Spleen (tissue), 11 donors: ENCODE measurements at regions not wholly inside any gene's neighbourhood (a gene's known extent, or its start where the extent isn't known, plus 50 kb on each side); places are given as distances from the start of the nearest gene placed in this dataset.

Source experiments
- DNase-seq: peaks from one replicate; pipeline ENCODE4 v3.0.0-alpha.2; 2020
- H3K27ac ChIP-seq, 8 donors: fragments of 200-600 bp; sonication (generic) in 7 of 8; 1 replicate in 4 of 8; 2 replicates in 4 of 8; pipeline versions ENCODE4 v1.5.0 to v1.8.0; 2016 to 2021; ENCODE audit warnings: inconsistent platforms in 4 of 8, mild to moderate bottlenecking in 4 of 8, moderate library complexity in 1 of 8
- H3K27me3 ChIP-seq, 7 donors: fragments of 200-600 bp; sonication (generic) in 6 of 7; replicated peaks in 1 of 7; 1 replicate in 4 of 7; 2 replicates in 3 of 7; pipeline versions ENCODE4 v1.5.0 to v1.8.0; 2016 to 2021; ENCODE audit warnings: inconsistent platforms in 3 of 7, mild to moderate bottlenecking in 1 of 7
- H3K36me3 ChIP-seq, 6 donors: fragments of 200-600 bp; sonication (generic) in 5 of 6; 1 replicate in 4 of 6; 2 replicates in 2 of 6; pipeline versions ENCODE4 v1.5.0 to v1.8.0; 2016 to 2021; ENCODE audit warnings: inconsistent platforms in 2 of 6
- H3K4me1 ChIP-seq, 6 donors: fragments of 200-600 bp; sonication (generic) in 5 of 6; 1 replicate in 3 of 6; 2 replicates in 3 of 6; pipeline versions ENCODE4 v1.5.0 to v1.8.0; 2016 to 2021; ENCODE audit warnings: inconsistent platforms in 3 of 6
- H3K4me3 ChIP-seq, 8 donors: fragments of 200-600 bp; sonication (generic) in 7 of 8; 1 replicate in 4 of 8; 2 replicates in 4 of 8; pipeline versions ENCODE4 v1.5.0 to v1.8.0; 2016 to 2021; ENCODE audit warnings: inconsistent platforms in 4 of 8, mild to moderate bottlenecking in 4 of 8, moderate library complexity in 2 of 8
- H3K9me3 ChIP-seq, 8 donors: fragments of 200-600 bp; sonication (generic) in 7 of 8; 1 replicate in 4 of 8; 2 replicates in 4 of 8; pipeline versions ENCODE4 v1.5.0 to v1.8.0; 2016 to 2021; ENCODE audit warnings: inconsistent platforms in 4 of 8
- CTCF ChIP-seq, 11 experiments: fragments of 200-600 bp in 7 of 11; fragments of 450-650 bp in 4 of 11; sonication (generic) in 4 of 11; IDR thresholded peaks in 8 of 11; conservative IDR thresholded peaks in 3 of 11; 1 replicate in 7 of 11; 2 replicates in 4 of 11; pipeline versions ENCODE4 v1.4.0 to v1.8.0; 2016 to 2021; ENCODE audit warnings: antibody characterized with exemption in 11 of 11, inconsistent platforms in 4 of 11, mild to moderate bottlenecking in 1 of 11
- POLR2A ChIP-seq, 3 donors: fragments of 450-650 bp; IDR thresholded peaks; one replicate each; pipeline ENCODE4 v1.5.1; 2017; ENCODE audit warnings: antibody characterized with exemption in 3 of 3, mild to moderate bottlenecking in 1 of 3
- POLR2AphosphoS5 ChIP-seq, 3 donors: sonication (generic); formaldehyde crosslinking; IDR thresholded peaks; one replicate each; pipeline ENCODE4 v1.5.1; 2017; ENCODE audit warnings: antibody characterized with exemption in 3 of 3
- WGBS, 5 donors: extraction: QIAGEN DNeasy Blood & Tissue Kit in 3 of 5; methylation state at CpG; one replicate each; pipeline versions ENCODE4 v1.1.5 to v1.1.7; 2013 to 2018; 5-methylcytosine and 5-hydroxymethylcytosine counted together
- intact Hi-C: fragments of 100-400 bp; cut with DNase I; formaldehyde crosslinking; loops from one replicate; pipeline ENCODE4 v1.15.0; 2023; ENCODE audit warnings: low total_unique reads
- donor health status: healthy with polysubstance abuse.
- donor health status: DM: no; HTN: no; CAD: no; lungs with moderate emphysema.
- donor health status: DM: no; HTN: no; CAD: no.
- donor health status: Bipolar disorder and iron deficiency.
- donor health status: healthy.
- donor health status: DM: no; HTN: no; CAD: no.
- donor health status: DM: yes; HTN: yes; CAD: no.

GRCh38 chr16:9594047-9594446 is 502.6 kb downstream of the HAPSTR1 start:
- H3K36me3 ChIP-seq = no peaks in the 10 kb centered on the region
- H3K27me3 ChIP-seq = peaks cover 0 to 9% (median 0%) of the 10 kb centered on the region in 7 donors
- WGBS, 5 donors = 68 to 89% (median 80%) methylated on average over 2 of the region's 2 CpGs
- no peaks in the 10 kb centered on the region for H3K4me1 ChIP-seq
- no peaks in the 10 kb centered on the region for H3K9me3 ChIP-seq
- H3K27ac ChIP-seq = no peak overlapping the region
- intact Hi-C loops = no loop called here
- H3K4me3 ChIP-seq = no peak overlapping the region
- DNase-seq = no peak
- TF ChIP-seq CTCF (IDR thresholded peaks at IDR 0.05 in 8 of 11, conservative IDR thresholded peaks at IDR 0.05 in 3 of 11) (no peak), POLR2AphosphoS5 (IDR thresholded peaks at IDR 0.05) (no peak), POLR2A (IDR thresholded peaks at IDR 0.05) (no peak)

GRCh38 chr16:9594946-9595345 is 503.5 kb downstream of the HAPSTR1 start:
- Histone ChIP-seq H3K27me3 (peaks cover 0 to 9% (median 0%) of the 10 kb centered on the region in 7 donors), H3K9me3 (no peaks in the 10 kb centered on the region), H3K27ac (no peak overlapping the region), H3K4me3 (no peak overlapping the region), H3K36me3 (no peaks in the 10 kb centered on the region), H3K4me1 (no peaks in the 10 kb centered on the region)
- no peak for DNase-seq
- intact Hi-C loops = no loop called here
- 50 to 83% (median 78%) methylated on average over 2 of the region's 2 CpGs for WGBS, 5 donors
- TF ChIP-seq POLR2A (IDR thresholded peaks at IDR 0.05) (no peak), CTCF (IDR thresholded peaks at IDR 0.05 in 8 of 11, conservative IDR thresholded peaks at IDR 0.05 in 3 of 11) (no peak)

DNA sequence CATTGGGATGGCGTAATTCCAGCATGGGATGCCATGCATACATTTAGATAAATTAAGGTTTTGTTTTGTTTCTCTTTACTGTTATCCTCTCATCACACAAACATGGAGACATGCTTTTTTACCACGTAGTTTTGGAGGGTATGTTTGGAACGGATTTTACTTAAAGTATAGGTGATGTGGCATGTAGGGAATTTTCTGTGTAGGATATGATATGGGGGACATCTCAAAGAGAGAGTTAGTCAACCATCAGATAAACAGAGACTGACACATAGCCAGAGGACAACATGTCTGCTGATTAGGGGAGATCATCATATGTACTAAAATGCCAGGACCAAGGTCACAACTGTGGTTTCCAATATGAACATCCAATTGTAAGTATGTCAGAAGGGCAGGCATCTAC is 503.9 kb downstream of the HAPSTR1 start:
- TF ChIP-seq POLR2A (IDR thresholded peaks at IDR 0.05) = no peak
- no peak for TF ChIP-seq POLR2AphosphoS5 (IDR thresholded peaks at IDR 0.05)
- TF ChIP-seq CTCF (IDR thresholded peaks at IDR 0.05 in 8 of 11, conservative IDR thresholded peaks at IDR 0.05 in 3 of 11) = no peak
- no peaks in the 10 kb centered on the region for H3K36me3 ChIP-seq
- no peak overlapping the region for H3K4me3 ChIP-seq
- peaks cover 0 to 9% (median 0%) of the 10 kb centered on the region in 7 donors for H3K27me3 ChIP-seq
- H3K4me1 ChIP-seq = no peaks in the 10 kb centered on the region
- intact Hi-C loops = no loop called here
- no peak overlapping the region for H3K27ac ChIP-seq
- DNase-seq = no peak
- WGBS, 5 donors = 45 to 69% (median 57%) methylated on average over 3 of the region's 3 CpGs
- no peaks in the 10 kb centered on the region for H3K9me3 ChIP-seq

- H3K4me3 ChIP-seq = no peak overlapping the region
- no peaks in the 10 kb centered on the region for H3K9me3 ChIP-seq
- TF ChIP-seq POLR2A (IDR thresholded peaks at IDR 0.05) (no peak), CTCF (IDR thresholded peaks at IDR 0.05 in 8 of 11, conservative IDR thresholded peaks at IDR 0.05 in 3 of 11) (no peak), POLR2AphosphoS5 (IDR thresholded peaks at IDR 0.05) (no peak)
- intact Hi-C loops = no loop called here
- no peak for DNase-seq
- 83 to 97% (median 86%) methylated on average over 4 of the region's 4 CpGs for WGBS, 5 donors
- H3K36me3 ChIP-seq = no peaks in the 10 kb centered on the region
- H3K4me1 ChIP-seq = no peaks in the 10 kb centered on the region
- no peak overlapping the region for H3K27ac ChIP-seq
- H3K27me3 ChIP-seq = peaks cover 0 to 9% (median 0%) of the 10 kb centered on the region in 7 donors
Measured at GRCh38 chr16:9596788-9597187, 505.3 kb downstream of the HAPSTR1 start.
